GM23338 (cell line): ENCODE measurements at regions not wholly inside any gene's neighbourhood (a gene's known extent, or its start where the extent isn't known, plus 50 kb on each side); places are given as distances from the start of the nearest gene placed in this dataset.

ENCODE experiments used
- CREB1 ChIP-seq: fragments of 250-450 bp; sonication (Bioruptor Pico); IDR thresholded peaks from 2 replicates; pipeline ENCODE4 v1.5.0; 2020; ENCODE audit warnings: low read depth, mild to moderate bottlenecking, moderate library complexity
- EZH2 ChIP-seq: fragments of 200-600 bp; sonication (generic); IDR thresholded peaks from one replicate; pipeline ENCODE4 v1.8.0; 2017; ENCODE audit warnings: antibody characterized with exemption, mild to moderate bottlenecking, low read depth; ENCODE audit not compliant: unreplicated experiment
- EZH2phosphoT487 ChIP-seq: fragments of 200-600 bp; sonication (generic); IDR thresholded peaks from one replicate; pipeline ENCODE4 v1.8.1; 2018; ENCODE audit warnings: antibody characterized with exemption; ENCODE audit not compliant: unreplicated experiment
- NANOG ChIP-seq: IDR thresholded peaks from 2 replicates; pipeline ENCODE4 v1.6.1; 2016; ENCODE audit warnings: antibody characterized with exemption, borderline replicate concordance
- POLR2AphosphoS5 ChIP-seq: IDR thresholded peaks from 2 replicates; pipeline ENCODE4 v1.6.1; 2016; ENCODE audit warnings: antibody characterized with exemption, low read depth
- REST ChIP-seq: IDR thresholded peaks from one replicate; pipeline ENCODE4 v1.6.1; 2018; ENCODE audit warnings: antibody characterized with exemption; ENCODE audit not compliant: unreplicated experiment
- STAT1 ChIP-seq: IDR thresholded peaks from one replicate; pipeline ENCODE4 v1.6.1; 2016; ENCODE audit warnings: antibody characterized with exemption; ENCODE audit not compliant: unreplicated experiment
- ZNF114 ChIP-seq: fragments of 250-450 bp; sonication (Bioruptor Pico); IDR thresholded peaks from 2 replicates; pipeline ENCODE4 v1.5.0; 2020; ENCODE audit warnings: mild to moderate bottlenecking, moderate library complexity
- TF ChIP-seq, protein P1 (sequence below), 2 experiments: fragments of 200-600 bp in 1 of 2; sonication (generic) in 1 of 2; conservative IDR thresholded peaks; 2 replicates each; pipeline versions ENCODE4 v1.5.1 to v1.6.1; 2016 to 2017; ENCODE audit warnings: antibody characterized with exemption in 2 of 2, low read depth in 2 of 2, mild to moderate bottlenecking in 2 of 2, moderate library complexity in 1 of 2

- TF ChIP-seq, protein P1, sequence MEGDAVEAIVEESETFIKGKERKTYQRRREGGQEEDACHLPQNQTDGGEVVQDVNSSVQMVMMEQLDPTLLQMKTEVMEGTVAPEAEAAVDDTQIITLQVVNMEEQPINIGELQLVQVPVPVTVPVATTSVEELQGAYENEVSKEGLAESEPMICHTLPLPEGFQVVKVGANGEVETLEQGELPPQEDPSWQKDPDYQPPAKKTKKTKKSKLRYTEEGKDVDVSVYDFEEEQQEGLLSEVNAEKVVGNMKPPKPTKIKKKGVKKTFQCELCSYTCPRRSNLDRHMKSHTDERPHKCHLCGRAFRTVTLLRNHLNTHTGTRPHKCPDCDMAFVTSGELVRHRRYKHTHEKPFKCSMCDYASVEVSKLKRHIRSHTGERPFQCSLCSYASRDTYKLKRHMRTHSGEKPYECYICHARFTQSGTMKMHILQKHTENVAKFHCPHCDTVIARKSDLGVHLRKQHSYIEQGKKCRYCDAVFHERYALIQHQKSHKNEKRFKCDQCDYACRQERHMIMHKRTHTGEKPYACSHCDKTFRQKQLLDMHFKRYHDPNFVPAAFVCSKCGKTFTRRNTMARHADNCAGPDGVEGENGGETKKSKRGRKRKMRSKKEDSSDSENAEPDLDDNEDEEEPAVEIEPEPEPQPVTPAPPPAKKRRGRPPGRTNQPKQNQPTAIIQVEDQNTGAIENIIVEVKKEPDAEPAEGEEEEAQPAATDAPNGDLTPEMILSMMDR (conservative IDR thresholded peaks at IDR 0.05; ENCODE audit: low read depth in 2 of 2), result no peak
- TF ChIP-seq POLR2AphosphoS5 (no peak), EZH2 (no peak), STAT1 (no peak), ZNF114 (CRISPR knock-in tag) (no peak), CREB1 (no peak), REST (no peak), EZH2phosphoT487 (no peak), NANOG (no peak)
Measured at GRCh38 chr6:55016261-55016660, 158.1 kb upstream of the HCRTR2 start.
